Erythroblast (primary cell): ENCODE measurements at regions not wholly inside any gene's neighbourhood (a gene's known extent, or its start where the extent isn't known, plus 50 kb on each side); places are given as distances from the start of the nearest gene placed in this dataset.
"Not testable (repeated sequence)": the region's sequence is repeated elsewhere in the genome, so short reads cannot be mapped to it uniquely, and the experiment has no call there.

Source experiments
- DNase-seq, 2 experiments: peaks; one replicate each; lab custom pipeline; 2025; lab: John Stamatoyannopoulos, UW
- GATA1 ChIP-seq: IDR thresholded peaks from 2 replicates; pipeline ENCODE4 v1.6.1; 2011; ENCODE audit warnings: low read depth, mild to moderate bottlenecking, control low read depth, low read length, moderate library complexity
- POLR2A ChIP-seq: IDR thresholded peaks from 2 replicates; pipeline ENCODE4 v1.6.1; 2011; ENCODE audit warnings: mild to moderate bottlenecking, low read length

DNA sequence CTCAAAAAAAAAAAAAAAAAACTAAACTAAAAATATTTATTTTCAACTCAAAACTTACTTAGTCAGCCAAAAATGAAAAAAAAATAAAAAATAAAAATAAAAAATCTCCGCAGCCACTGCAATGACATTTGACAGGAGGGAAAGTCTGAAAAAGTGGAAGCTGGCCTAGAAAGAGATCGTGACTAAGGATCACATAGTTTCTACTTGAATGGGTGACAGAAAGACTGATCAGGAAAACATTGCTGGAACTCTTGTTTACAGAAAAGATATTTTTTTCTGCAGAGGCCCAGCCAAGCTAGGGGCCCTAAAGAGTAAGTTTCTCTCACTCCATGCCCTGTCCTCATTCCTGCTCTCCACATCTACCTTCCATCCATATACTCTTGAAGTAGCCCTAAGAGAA lies 92.8 kb upstream of the KCND2 start:
- no peak for DNase-seq
- TF ChIP-seq POLR2A (no peak), GATA1 (no peak)

DNA sequence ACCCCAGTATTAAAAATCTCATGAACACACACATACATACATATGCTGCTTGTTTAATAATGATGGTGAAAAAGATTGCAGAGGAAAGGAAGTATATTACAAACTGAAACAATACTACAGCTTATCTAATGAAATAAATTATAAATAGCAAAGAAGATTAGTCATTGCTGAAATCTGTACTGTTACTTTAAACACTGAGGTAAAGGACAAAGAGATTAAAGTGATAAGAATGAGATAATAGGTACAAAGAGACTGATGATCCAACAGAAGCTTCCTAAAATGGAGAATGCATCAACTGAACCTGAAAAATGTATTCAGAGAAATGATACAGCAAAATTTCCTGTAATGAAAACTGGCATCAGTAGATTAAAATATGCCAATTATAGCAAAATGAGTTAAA lies 91.5 kb upstream of the KCND2 start:
- no peak for DNase-seq
- TF ChIP-seq POLR2A: no peak
- TF ChIP-seq GATA1: no peak

DNA sequence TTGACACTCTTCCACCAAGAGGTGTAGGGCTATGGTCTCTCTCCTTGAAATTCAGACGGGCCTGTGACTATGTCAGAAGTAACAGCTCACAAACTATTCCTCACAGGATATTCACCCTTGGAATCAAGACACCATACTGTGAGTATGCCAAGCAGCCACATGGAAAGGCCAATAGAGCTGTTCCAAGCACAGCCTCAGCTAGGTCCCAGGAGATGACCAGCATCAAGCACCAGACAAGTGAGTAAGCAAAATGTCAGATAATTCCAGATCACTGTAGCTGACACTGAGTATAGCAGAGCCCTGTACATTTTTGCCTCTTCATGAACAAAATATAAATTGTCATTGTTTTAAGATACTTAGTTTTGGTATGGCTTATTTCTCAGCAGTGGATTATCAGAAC lies 88.1 kb upstream of the KCND2 start:
- no peak for DNase-seq
- TF ChIP-seq POLR2A (no peak), GATA1 (no peak)

DNA sequence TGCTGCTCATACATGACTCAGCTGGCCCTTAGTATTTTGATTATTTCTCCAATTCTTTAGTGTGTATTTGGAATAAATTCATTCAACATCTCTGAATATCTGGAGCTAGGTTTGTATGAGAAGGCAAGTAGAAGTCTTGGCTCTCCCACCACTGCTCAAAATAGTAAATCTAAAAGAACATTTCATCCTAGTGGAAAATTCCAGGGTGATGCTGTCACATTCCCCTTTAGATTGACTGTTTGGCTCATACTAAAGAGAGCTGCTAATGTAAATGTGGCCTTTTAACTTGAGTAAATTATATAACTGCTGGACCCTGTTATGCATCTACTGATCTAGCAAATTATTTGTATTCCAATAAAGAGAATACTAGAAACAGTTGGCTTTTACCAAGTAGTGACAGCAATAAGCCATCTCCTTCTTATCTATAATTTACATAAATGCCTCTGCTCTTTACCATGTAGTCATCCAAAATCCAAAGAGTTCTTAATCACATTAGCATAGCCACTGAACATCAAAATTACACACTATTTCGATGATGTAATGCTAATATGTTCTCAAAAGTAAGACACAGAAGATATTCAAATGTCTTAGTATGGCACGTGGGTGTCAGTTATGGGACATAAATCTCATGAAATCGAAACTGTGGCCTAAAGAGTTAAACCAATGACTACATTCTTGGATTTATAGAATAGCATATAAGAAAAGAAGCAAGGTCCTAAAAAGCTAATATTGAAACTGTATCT lies 86.9 kb upstream of the KCND2 start:
- TF ChIP-seq GATA1: no peak
- TF ChIP-seq POLR2A: no peak
- DNase-seq: no peak

DNA sequence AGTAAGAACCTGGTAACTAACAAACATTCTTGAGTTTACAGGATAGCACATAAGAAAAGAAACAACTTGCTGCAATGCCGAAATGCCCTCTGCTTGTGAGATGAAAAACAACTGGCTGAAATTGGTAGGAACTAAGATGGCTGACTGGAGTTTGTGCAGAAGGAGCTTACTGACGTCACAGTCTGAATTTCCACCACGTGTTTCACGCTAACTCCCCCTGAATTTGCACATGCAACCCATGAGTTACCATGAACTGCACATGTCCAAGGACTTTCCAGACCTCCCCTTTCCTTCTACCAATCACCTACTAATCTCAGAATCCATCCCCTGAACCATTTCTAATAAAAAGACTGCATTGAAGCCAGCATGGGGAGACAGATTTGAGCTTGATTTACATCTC lies 86.3 kb upstream of the KCND2 start:
- no peak for DNase-seq
- no peak for TF ChIP-seq GATA1
- no peak for TF ChIP-seq POLR2A

DNA sequence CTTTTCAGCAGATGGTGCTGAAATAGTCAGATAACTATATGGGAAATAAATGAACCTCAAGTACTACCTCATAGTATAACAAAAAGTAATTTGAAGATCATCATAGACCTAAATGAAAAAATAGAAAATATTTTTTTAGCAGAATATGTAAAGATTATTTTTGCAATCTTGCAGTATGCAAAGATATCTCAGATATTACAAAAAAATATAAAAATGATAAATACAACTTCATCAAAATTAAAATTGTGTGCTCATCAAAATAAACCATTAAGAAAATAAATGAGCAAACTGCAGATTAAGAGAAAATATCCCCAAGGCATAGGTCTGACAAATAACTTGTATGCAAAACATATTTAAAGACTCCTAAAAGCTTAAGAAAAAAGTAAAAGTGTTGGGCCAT lies 83.4 kb upstream of the KCND2 start:
- no peak for TF ChIP-seq GATA1
- TF ChIP-seq POLR2A: no peak
- no peak for DNase-seq

DNA sequence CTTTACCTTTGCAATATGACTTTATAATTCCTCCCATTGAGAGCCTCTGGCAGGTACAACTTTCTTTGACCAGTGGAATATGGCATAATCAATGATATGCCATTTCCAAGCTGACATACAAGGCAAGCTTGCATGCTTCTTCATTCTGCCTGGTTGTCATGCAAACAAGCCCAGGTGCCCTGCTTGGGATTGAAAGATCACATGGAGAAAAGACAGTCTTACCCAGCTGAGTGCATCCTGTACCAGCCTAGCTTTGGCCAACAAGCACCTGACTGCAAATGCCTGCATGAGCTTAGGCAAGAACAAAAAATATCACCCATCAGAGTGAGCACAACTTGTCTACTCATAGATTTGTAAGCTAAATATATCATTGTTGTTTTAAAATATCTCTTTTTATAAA lies 82.9 kb upstream of the KCND2 start:
- no peak for TF ChIP-seq GATA1
- no peak for DNase-seq

DNA sequence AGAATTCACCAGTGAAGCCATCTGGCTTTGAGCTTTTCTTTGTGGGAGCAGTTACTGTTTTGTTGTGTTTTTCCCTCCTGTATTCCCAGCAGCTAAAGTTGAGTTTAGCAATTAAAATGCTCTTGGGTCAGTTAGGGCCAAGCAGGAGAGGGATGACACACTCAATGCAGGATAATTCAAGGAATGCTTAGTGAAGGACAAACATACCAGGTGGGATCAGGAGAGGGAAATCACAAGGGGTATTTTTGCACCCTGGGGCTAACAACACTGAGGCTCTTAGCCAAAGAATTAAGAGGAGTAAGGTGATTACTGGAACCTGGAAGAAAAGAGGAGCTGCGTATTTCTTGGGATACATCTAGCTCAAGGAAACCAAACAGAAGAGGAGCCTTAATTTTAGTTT lies 82.4 kb upstream of the KCND2 start:
- DNase-seq: no peak
- TF ChIP-seq POLR2A (no peak), GATA1 (no peak)

DNA sequence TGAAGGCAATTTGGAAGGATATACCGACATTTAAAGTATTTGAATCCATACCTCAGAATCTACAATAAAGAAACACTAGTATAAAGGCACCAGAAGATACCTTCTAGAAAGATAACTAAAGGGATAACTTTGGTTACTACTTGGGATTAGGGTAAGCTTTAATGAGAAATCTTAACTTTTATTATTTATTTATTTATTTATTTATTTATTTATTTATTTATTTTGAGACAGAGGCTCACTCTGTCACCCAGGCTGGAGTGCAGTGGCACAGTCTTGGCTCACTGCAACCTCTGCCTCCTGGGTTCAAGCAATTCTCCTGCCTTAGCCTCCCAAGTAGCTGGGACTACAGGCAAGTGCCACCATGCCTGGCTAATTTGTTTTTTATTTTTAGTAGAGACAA lies 81.6 kb upstream of the KCND2 start:
- DNase-seq: not testable (repeated sequence)

DNA sequence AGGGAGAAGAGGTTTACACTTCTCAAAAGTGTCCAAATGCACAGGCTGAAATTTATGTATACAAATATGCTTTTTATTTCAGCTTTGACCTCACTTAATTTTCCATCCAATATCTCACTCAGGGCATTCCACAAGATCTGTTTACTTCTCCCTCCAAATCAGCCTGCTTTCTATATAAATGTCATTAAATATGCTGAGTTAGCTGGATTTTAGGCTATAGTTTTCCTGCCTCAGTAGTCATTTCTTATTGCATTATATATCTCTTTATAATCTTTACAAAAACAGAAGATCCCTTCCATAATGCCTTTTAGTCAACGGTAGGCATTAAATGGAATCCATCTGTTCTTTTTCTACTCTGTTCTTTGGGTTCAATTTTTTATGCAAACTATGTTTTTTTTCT lies 71.7 kb upstream of the KCND2 start:
- TF ChIP-seq GATA1: no peak
- TF ChIP-seq POLR2A: no peak

DNA sequence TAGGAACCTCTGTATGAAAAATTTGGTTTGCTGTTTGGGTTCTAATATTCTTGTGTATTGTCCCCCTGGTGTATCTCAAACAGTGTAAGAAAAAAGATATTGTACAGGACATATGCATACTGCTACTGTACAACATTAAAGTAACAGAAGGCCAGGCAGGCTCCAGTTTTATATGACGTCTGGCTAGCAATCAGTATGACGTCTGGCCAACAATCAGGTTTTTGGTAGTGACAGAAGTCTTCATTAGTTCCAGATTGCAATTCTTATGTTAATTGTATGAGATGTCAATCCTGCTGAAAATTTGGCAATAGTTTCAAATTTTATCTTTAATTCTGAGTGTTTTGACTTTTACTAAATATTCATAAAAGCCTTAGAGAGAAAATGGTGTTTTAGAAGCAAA lies 67.9 kb upstream of the KCND2 start:
- no peak for DNase-seq
- no peak for TF ChIP-seq GATA1
- no peak for TF ChIP-seq POLR2A

More for the DNA sequence above, 71.7 kb upstream of the KCND2 start:
- no peak for DNase-seq

DNA sequence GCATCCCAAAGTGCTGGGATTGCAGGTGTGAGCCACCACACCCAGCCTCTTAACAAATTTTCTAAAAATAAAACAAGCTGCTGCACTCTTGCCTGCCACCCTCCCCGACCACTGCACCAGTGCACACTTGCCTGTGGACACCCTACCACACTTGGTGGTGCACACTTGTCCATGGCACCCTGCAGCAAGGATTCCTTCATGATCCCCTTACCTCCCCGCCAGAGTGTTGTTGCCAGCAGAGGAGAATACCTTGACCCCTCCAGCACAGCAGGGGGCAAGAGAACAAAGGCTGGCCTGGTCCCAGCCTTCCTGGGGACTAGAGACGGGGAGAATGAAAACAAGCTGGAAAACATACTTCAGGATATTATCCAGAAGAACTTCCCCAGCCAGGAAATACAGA lies 65.9 kb upstream of the KCND2 start:
- TF ChIP-seq GATA1 (no peak), POLR2A (no peak)

DNA sequence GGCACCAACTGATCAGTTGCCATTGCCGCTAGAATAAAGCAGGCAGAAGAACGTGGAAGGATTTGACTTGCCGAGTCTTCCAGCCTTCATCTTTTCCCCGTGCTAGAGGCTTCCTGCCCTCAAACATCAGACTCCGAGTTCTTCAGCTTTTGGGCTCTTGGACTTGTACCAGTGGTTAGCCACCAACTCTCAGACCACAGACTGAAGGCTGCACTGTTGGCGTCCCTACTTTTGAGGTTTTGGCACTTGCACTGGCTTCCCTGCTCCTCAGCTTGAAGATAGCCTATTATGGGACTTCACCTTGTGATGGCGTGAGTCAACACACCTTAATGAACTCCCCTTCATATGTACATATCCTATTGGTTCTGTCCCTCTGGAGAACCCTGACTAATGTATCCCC lies 57.3 kb upstream of the KCND2 start:
- DNase-seq: no peak
- TF ChIP-seq GATA1: no peak
- TF ChIP-seq POLR2A: no peak

More for the DNA sequence above, 65.9 kb upstream of the KCND2 start:
- DNase-seq: no peak

DNA sequence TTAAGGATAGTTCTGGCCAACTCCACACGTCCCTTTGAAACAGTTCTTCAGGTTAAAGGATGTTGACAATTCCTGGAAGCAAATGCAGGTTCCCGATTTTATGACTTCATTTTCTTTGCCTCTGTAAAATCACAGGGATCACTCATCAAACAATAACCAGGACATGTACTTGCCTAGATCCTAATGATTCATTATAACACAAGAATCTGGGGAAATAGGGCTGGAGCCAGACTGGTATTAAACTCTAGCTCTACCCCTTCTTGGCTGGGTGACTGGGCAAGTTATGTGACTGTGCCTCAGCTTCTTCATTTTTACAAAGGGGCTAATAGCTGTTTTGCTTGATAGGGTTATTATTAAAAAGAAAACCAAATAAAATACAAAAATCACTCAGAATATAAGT lies 56.0 kb upstream of the KCND2 start:
- TF ChIP-seq GATA1 (no peak), POLR2A (no peak)
- DNase-seq: no peak

DNA sequence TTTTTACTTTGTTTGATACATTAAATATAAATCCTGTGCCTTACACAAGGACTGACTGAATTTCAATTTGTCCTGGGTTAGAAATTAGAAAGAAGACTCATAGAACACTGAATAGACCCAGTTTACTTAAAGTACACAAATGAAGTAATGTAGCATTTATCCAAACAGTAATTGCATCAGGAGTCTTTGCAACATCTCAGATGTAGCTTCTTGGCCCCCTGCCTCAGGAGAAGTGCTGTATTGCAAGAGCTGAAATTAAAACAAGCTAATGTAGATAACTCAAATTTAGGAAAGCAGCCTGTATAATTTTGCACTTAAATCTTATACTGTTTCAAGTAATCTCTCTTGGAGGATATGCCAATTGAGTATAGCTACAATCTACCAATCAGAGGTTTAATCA lies 54.3 kb upstream of the KCND2 start:
- TF ChIP-seq POLR2A: no peak
- DNase-seq: no peak

DNA sequence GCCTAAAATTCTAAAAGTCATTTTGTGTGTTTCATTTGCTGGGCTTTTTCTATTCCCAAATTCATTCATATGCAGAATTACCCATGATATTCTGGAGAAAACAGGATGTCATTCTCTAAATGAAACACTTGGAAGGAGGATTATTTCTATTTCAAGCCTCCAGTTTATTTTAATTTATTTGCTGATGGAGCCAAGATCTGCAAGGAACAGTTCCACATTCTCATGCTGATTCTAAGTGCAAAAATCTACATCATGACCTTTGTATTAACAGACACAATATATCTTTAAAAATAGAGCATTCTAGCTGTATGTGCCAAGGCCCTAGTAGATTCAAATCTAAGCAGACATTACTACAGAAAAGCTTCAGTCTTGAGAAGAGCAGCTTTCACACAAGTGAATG lies 51.3 kb upstream of the KCND2 start:
- TF ChIP-seq GATA1 (no peak), POLR2A (no peak)

More for the DNA sequence above, 51.3 kb upstream of the KCND2 start:
- DNase-seq: no peak
